HL-60 (cell line): ENCODE measurements at regions not wholly inside any gene's neighbourhood (a gene's known extent, or its start where the extent isn't known, plus 50 kb on each side); places are given as distances from the start of the nearest gene placed in this dataset.

ENCODE experiments used
- DNase-seq, 2 experiments: peaks; one replicate each; pipeline ENCODE4 v3.0.0-alpha.2; 2010 to 2020; ENCODE audit warnings: low read depth in 1 of 2, low spot score in 1 of 2
- H3K27ac ChIP-seq: fragments of 250-450 bp; sonication (Bioruptor Pico); replicated peaks from 2 replicates; pipeline ENCODE4 v1.5.1; 2020; ENCODE audit warnings: mild to moderate bottlenecking, moderate library complexity
- H3K27me3 ChIP-seq: fragments of 250-450 bp; sonication (Bioruptor Pico); 2 replicates; pipeline ENCODE4 v1.5.1; 2021; ENCODE audit warnings: mild to moderate bottlenecking, moderate library complexity; ENCODE audit not compliant: insufficient read depth, poor library complexity, severe bottlenecking
- H3K4me3 ChIP-seq: replicated peaks from 2 replicates; pipeline ENCODE4 v1.5.1; 2011; ENCODE audit warnings: mild to moderate bottlenecking, control low read depth, low read length; ENCODE audit not compliant: insufficient read depth
- CTCF ChIP-seq: IDR thresholded peaks from one replicate; pipeline ENCODE4 v1.5.1; 2011; ENCODE audit warnings: low read length, control low read depth, inconsistent platforms; ENCODE audit not compliant: insufficient read depth
- GABPA ChIP-seq: IDR thresholded peaks from 2 replicates; pipeline ENCODE4 v1.6.1; 2012; ENCODE audit warnings: low read depth
- POLR2AphosphoS5 ChIP-seq: IDR thresholded peaks from 2 replicates; pipeline ENCODE4 v1.6.1; 2012; ENCODE audit warnings: low read depth
- REST ChIP-seq: IDR thresholded peaks from 2 replicates; pipeline ENCODE4 v1.6.1; 2012; ENCODE audit warnings: low read depth; ENCODE audit not compliant: insufficient replicate concordance
- SPI1 ChIP-seq: IDR thresholded peaks from 2 replicates; pipeline ENCODE4 v1.6.1; 2012; ENCODE audit warnings: low read depth, mild to moderate bottlenecking, borderline replicate concordance

GRCh38 chr3:159635047-159635641, 353.5 kb upstream of the IL12A start:
- Histone ChIP-seq H3K27ac (no peak overlapping the region), H3K27me3 (no peaks in the 10 kb centered on the region), H3K4me3 (no peak overlapping the region)
- no peak for TF ChIP-seq REST
- TF ChIP-seq SPI1 = no peak
- TF ChIP-seq CTCF = no peak
- TF ChIP-seq GABPA = no peak
- TF ChIP-seq POLR2AphosphoS5 = no peak
- DNase-seq = no peak

- TF ChIP-seq GABPA = no peak
- no peak for TF ChIP-seq SPI1
- TF ChIP-seq POLR2AphosphoS5 = no peak
- TF ChIP-seq CTCF = no peak
- no peak for TF ChIP-seq REST
- Histone ChIP-seq H3K4me3 (no peak overlapping the region), H3K27ac (no peak overlapping the region), H3K27me3 (no peaks in the 10 kb centered on the region)
- no peak for DNase-seq
Observed at GRCh38 chr3:159637883-159638542, 350.6 kb upstream of the IL12A start.

- Histone ChIP-seq H3K27ac (no peak overlapping the region), H3K4me3 (no peak overlapping the region), H3K27me3 (no peaks in the 10 kb centered on the region)
- DNase-seq = no peak
- TF ChIP-seq SPI1 = no peak
- TF ChIP-seq POLR2AphosphoS5 = no peak
- no peak for TF ChIP-seq REST
- no peak for TF ChIP-seq GABPA
- no peak for TF ChIP-seq CTCF
Observed at GRCh38 chr3:159640225-159640624, 348.4 kb upstream of the IL12A start.
